ENCODE measurements at regions not wholly inside any gene's neighbourhood (a gene's known extent, or its start where the extent isn't known, plus 50 kb on each side); places are given as distances from the start of the nearest gene placed in this dataset.

- no peak for DNase-seq
Measured at GRCh38 chr15:33256874-33257273, 53.9 kb upstream of the RYR3 start.

DNA sequence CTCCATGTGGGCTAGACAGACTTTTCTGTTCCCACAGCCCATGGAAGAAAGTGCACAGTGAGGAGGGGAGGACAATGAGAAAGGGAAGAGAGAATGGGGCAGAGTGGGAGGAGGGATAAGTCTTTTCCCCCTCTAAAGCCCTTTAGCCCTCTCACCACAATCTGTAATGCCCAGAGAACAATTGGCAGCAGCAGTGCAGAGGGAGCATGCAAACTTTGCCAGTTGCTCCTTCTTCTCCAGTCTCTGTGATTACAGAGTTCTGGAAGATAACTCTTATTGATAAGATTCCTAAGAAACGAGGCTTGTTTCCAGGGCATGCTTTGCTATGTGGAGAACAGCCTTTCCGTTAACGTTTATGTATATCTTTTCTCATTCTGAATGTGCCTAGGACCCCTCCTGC is 50.0 kb upstream of the FMN1 start:
- peak; percentile 60 for DNase-seq

Data from islet precursor cell (in vitro differentiated cells).